ENCODE measurements at regions not wholly inside any gene's neighbourhood (a gene's known extent, or its start where the extent isn't known, plus 50 kb on each side); places are given as distances from the start of the nearest gene placed in this dataset.

DNA sequence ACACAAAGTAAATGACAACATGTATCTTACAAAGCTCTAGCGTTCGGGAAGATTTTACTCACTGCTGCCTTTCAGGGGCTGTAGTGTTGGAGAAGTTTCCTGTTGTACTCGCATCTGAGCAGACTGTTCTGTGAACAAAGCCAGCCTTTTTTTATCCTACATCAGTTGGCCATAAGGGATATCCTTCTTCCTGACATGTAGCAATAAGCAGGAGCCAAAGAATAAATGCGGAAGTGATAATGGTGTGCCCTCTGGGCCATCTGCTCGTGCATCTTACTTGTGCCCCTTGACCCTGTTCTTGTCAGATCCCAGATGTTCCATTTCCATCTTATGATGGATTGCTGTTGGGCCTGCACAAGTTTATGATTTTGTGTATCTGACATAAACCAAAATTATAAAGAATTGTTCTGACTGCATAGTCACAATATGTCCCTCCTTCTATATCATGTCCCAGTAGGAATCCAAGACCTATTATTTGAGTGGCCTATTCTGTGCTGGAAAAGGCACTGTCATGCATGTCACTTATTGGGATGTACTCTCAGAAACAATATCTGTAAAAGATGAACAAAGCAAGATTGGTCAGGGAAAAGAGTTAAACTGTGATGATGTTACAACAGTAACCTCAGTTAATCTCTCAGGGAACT is 631.3 kb downstream of the NSUN3 start:
- Histone ChIP-seq H4K91ac (ENCODE audit: low read length) (no peak overlapping the region), H3K9ac (ENCODE audit: low read length) (no peak overlapping the region), H3K36me3 (ENCODE audit: control insufficient read depth in 1 of 2, insufficient read depth in 2 of 2, low read depth in 1 of 2, low read length in 2 of 2) (no peaks in the 10 kb centered on the region), H3K23ac (ENCODE audit: low read length in 2 of 2) (no peak overlapping the region), H3K4me1 (ENCODE audit: control insufficient read depth, insufficient read depth, low read depth, low read length) (no peaks in the 10 kb centered on the region), H3K18ac (ENCODE audit: low read depth in 1 of 2, low read length in 2 of 2) (no peak overlapping the region), H3K4ac (ENCODE audit: low read depth in 1 of 2, low read length in 2 of 2) (no peak overlapping the region), H2BK12ac (ENCODE audit: low read length in 2 of 2) (no peak overlapping the region), H3K4me2 (ENCODE audit: low read length, poor library complexity, severe bottlenecking) (no peak overlapping the region), H2AK5ac (ENCODE audit: low read length, severe bottlenecking) (no peak overlapping the region), H2AFZ (ENCODE audit: low read depth, low read length) (no peak overlapping the region), H3K9me3 (ENCODE audit: control insufficient read depth, low read length) (no peaks in the 10 kb centered on the region), H3K14ac (ENCODE audit: low read length in 2 of 2) (no peak overlapping the region), H3K27me3 (ENCODE audit: control insufficient read depth in 1 of 2, insufficient read depth in 1 of 2, low read length in 2 of 2) (no peaks in the 10 kb centered on the region), H2BK5ac (ENCODE audit: low read depth, low read length, poor library complexity, severe bottlenecking) (no peak overlapping the region), H3K4me3 (ENCODE audit: insufficient read depth in 1 of 2, low read depth in 1 of 2, low read length in 2 of 2) (no peak overlapping the region), H4K8ac (ENCODE audit: low read length) (no peak overlapping the region), H2BK15ac (ENCODE audit: low read depth, poor library complexity, severe bottlenecking) (no peak overlapping the region), H2BK120ac (ENCODE audit: low read depth, low read length) (no peak overlapping the region), H3K79me1 (replicated peaks; ENCODE audit: low read length, poor library complexity, severe bottlenecking) (no peaks in the 10 kb centered on the region), H3K27ac (ENCODE audit: low read length, poor library complexity, severe bottlenecking) (no peak overlapping the region)
- no peak for DNase-seq
- WGBS: 67% methylated on average over 4 of the region's 5 CpGs

DNA sequence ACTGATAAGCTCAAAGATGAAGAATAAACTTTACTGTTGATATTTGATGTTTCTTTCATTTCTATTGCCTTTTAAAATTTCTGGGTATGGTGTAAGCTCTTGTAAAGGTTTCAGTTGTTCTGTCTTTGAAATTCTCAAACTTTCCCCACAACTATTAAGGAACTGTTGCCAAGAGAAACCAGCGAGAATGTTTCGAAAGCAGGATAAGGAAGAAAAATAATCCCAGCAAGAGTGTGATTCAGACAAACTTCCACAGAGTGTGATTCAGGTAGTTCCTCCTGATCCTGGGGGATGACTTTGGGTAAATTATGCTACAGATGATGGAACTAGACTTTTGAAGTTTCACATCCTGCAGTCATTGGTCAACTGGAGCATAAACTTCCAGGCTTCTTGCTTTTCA is 632.0 kb downstream of the NSUN3 start:
- H3K27me3 ChIP-seq (ENCODE audit: control insufficient read depth in 1 of 2, insufficient read depth in 1 of 2, low read length in 2 of 2): no peaks in the 10 kb centered on the region
- no peak overlapping the region for H2AK5ac ChIP-seq (ENCODE audit: low read length, severe bottlenecking)
- H2AFZ ChIP-seq (ENCODE audit: low read depth, low read length): no peak overlapping the region
- DNase-seq: no peak
- H4K91ac ChIP-seq (ENCODE audit: low read length): no peak overlapping the region
- H3K9ac ChIP-seq (ENCODE audit: low read length): no peak overlapping the region
- no peak overlapping the region for H3K4ac ChIP-seq (ENCODE audit: low read depth in 1 of 2, low read length in 2 of 2)
- no peak overlapping the region for H3K18ac ChIP-seq (ENCODE audit: low read depth in 1 of 2, low read length in 2 of 2)
- no peak overlapping the region for H2BK12ac ChIP-seq (ENCODE audit: low read length in 2 of 2)
- no peak overlapping the region for H3K23ac ChIP-seq (ENCODE audit: low read length in 2 of 2)
- H3K36me3 ChIP-seq (ENCODE audit: control insufficient read depth in 1 of 2, insufficient read depth in 2 of 2, low read depth in 1 of 2, low read length in 2 of 2): no peaks in the 10 kb centered on the region
- WGBS: 91% methylated on average over 2 of the region's 2 CpGs
- no peak overlapping the region for H3K4me2 ChIP-seq (ENCODE audit: low read length, poor library complexity, severe bottlenecking)
- no peaks in the 10 kb centered on the region for H3K9me3 ChIP-seq (ENCODE audit: control insufficient read depth, low read length)
- H3K4me1 ChIP-seq (ENCODE audit: control insufficient read depth, insufficient read depth, low read depth, low read length): no peaks in the 10 kb centered on the region
- no peak overlapping the region for H2BK15ac ChIP-seq (ENCODE audit: low read depth, poor library complexity, severe bottlenecking)
- no peak overlapping the region for H3K4me3 ChIP-seq (ENCODE audit: insufficient read depth in 1 of 2, low read depth in 1 of 2, low read length in 2 of 2)
- H2BK5ac ChIP-seq (ENCODE audit: low read depth, low read length, poor library complexity, severe bottlenecking): no peak overlapping the region
- H4K8ac ChIP-seq (ENCODE audit: low read length): no peak overlapping the region
- H3K14ac ChIP-seq (ENCODE audit: low read length in 2 of 2): no peak overlapping the region
- H3K79me1 ChIP-seq (replicated peaks; ENCODE audit: low read length, poor library complexity, severe bottlenecking): no peaks in the 10 kb centered on the region
- no peak overlapping the region for H2BK120ac ChIP-seq (ENCODE audit: low read depth, low read length)
- H3K27ac ChIP-seq (ENCODE audit: low read length, poor library complexity, severe bottlenecking): no peak overlapping the region

DNA sequence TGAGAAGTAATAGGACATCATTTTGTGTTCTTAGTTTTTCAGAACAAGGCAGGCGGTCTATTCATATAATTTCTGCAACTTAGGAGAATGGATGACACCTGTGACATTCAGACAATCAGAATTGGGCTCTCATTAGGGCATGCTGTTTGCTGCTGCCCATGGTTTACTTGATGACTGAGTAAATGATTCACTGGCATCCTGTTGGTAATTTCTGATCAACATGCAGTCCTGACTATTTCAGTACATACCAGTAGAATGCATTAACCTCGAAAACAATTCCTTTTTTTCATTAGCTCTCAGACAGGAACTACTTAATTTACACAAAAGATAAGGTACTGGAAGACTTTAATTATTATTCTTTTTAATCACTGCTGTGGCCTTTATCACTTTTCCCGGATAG is 641.6 kb downstream of the NSUN3 start:
- Histone ChIP-seq H3K9me3 (ENCODE audit: control insufficient read depth, low read length) (peaks cover 14% of the 10 kb centered on the region), H4K8ac (ENCODE audit: low read length) (no peak overlapping the region), H3K36me3 (ENCODE audit: control insufficient read depth in 1 of 2, insufficient read depth in 2 of 2, low read depth in 1 of 2, low read length in 2 of 2) (no peaks in the 10 kb centered on the region), H2BK15ac (ENCODE audit: low read depth, poor library complexity, severe bottlenecking) (no peak overlapping the region), H4K91ac (ENCODE audit: low read length) (no peak overlapping the region), H3K27ac (ENCODE audit: low read length, poor library complexity, severe bottlenecking) (no peak overlapping the region), H3K4me1 (ENCODE audit: control insufficient read depth, insufficient read depth, low read depth, low read length) (no peaks in the 10 kb centered on the region), H3K4me3 (ENCODE audit: insufficient read depth in 1 of 2, low read depth in 1 of 2, low read length in 2 of 2) (no peak overlapping the region), H3K79me1 (replicated peaks; ENCODE audit: low read length, poor library complexity, severe bottlenecking) (no peaks in the 10 kb centered on the region), H3K23ac (ENCODE audit: low read length in 2 of 2) (no peak overlapping the region), H2AK5ac (ENCODE audit: low read length, severe bottlenecking) (no peak overlapping the region), H3K4ac (ENCODE audit: low read depth in 1 of 2, low read length in 2 of 2) (no peak overlapping the region), H2BK12ac (ENCODE audit: low read length in 2 of 2) (no peak overlapping the region), H3K9ac (ENCODE audit: low read length) (no peak overlapping the region), H3K14ac (ENCODE audit: low read length in 2 of 2) (no peak overlapping the region), H2BK5ac (ENCODE audit: low read depth, low read length, poor library complexity, severe bottlenecking) (no peak overlapping the region), H2AFZ (ENCODE audit: low read depth, low read length) (no peak overlapping the region), H3K27me3 (ENCODE audit: control insufficient read depth in 1 of 2, insufficient read depth in 1 of 2, low read length in 2 of 2) (no peaks in the 10 kb centered on the region), H3K18ac (ENCODE audit: low read depth in 1 of 2, low read length in 2 of 2) (no peak overlapping the region), H3K4me2 (ENCODE audit: low read length, poor library complexity, severe bottlenecking) (no peak overlapping the region), H2BK120ac (ENCODE audit: low read depth, low read length) (no peak overlapping the region)
- 85% methylated on average over 1 of the region's 3 CpGs for WGBS
- DNase-seq: no peak

- no peak overlapping the region for H3K4me3 ChIP-seq (ENCODE audit: insufficient read depth in 1 of 2, low read depth in 1 of 2, low read length in 2 of 2)
- H2BK120ac ChIP-seq (ENCODE audit: low read depth, low read length): no peak overlapping the region
- DNase-seq: no peak
- no peak overlapping the region for H2BK12ac ChIP-seq (ENCODE audit: low read length in 2 of 2)
- no peak overlapping the region for H3K4ac ChIP-seq (ENCODE audit: low read depth in 1 of 2, low read length in 2 of 2)
- H3K9ac ChIP-seq (ENCODE audit: low read length): no peak overlapping the region
- no peak overlapping the region for H3K27ac ChIP-seq (ENCODE audit: low read length, poor library complexity, severe bottlenecking)
- no peaks in the 10 kb centered on the region for H3K79me1 ChIP-seq (replicated peaks; ENCODE audit: low read length, poor library complexity, severe bottlenecking)
- no peak overlapping the region for H2AK5ac ChIP-seq (ENCODE audit: low read length, severe bottlenecking)
- H3K23ac ChIP-seq (ENCODE audit: low read length in 2 of 2): no peak overlapping the region
- H3K9me3 ChIP-seq (ENCODE audit: control insufficient read depth, low read length): peaks cover 11% of the 10 kb centered on the region
- H3K14ac ChIP-seq (ENCODE audit: low read length in 2 of 2): no peak overlapping the region
- H4K91ac ChIP-seq (ENCODE audit: low read length): no peak overlapping the region
- H3K36me3 ChIP-seq (ENCODE audit: control insufficient read depth in 1 of 2, insufficient read depth in 2 of 2, low read depth in 1 of 2, low read length in 2 of 2): no peaks in the 10 kb centered on the region
- H3K4me2 ChIP-seq (ENCODE audit: low read length, poor library complexity, severe bottlenecking): no peak overlapping the region
- no peaks in the 10 kb centered on the region for H3K27me3 ChIP-seq (ENCODE audit: control insufficient read depth in 1 of 2, insufficient read depth in 1 of 2, low read length in 2 of 2)
- H3K4me1 ChIP-seq (ENCODE audit: control insufficient read depth, insufficient read depth, low read depth, low read length): no peaks in the 10 kb centered on the region
- H2BK5ac ChIP-seq (ENCODE audit: low read depth, low read length, poor library complexity, severe bottlenecking): no peak overlapping the region
- no peak overlapping the region for H3K18ac ChIP-seq (ENCODE audit: low read depth in 1 of 2, low read length in 2 of 2)
- WGBS: 43% methylated on average over 1 of the region's 1 CpG
- no peak overlapping the region for H4K8ac ChIP-seq (ENCODE audit: low read length)
- H2AFZ ChIP-seq (ENCODE audit: low read depth, low read length): no peak overlapping the region
- H2BK15ac ChIP-seq (ENCODE audit: low read depth, poor library complexity, severe bottlenecking): no peak overlapping the region
Measured at GRCh38 chr3:94709249-94709902, 646.5 kb downstream of the NSUN3 start.
